ENCODE measurements at regions not wholly inside any gene's neighbourhood (a gene's known extent, or its start where the extent isn't known, plus 50 kb on each side); places are given as distances from the start of the nearest gene placed in this dataset.

DNA sequence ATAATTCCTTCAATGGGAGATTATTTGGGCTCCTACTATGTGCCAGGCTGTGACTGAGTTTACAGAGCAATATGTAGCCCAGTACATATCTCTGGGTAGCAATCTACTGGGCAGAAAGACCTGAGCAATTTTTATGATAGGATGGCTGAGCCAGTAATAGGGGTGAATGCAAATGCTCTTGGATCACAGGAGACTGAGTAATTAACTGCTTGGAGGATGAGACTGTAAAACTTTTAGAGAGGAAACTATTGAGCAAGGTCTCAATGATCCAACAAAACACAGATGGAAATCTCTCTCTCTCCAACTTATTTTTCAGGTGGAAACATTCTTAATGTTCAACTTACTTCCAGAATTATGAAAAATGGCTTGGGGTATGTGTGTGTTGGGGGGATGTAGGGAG lies 402.2 kb downstream of the AEBP2 start:
- no peak overlapping the region for H2AFZ ChIP-seq (ENCODE audit: low read length)
- no peak overlapping the region for H3K27ac ChIP-seq (ENCODE audit: low read depth, low read length, poor library complexity, severe bottlenecking)
- intact Hi-C loops (cut with micrococcal nuclease; ENCODE audit: unreplicated experiment): no loop called here
- no peak overlapping the region for H3K4me2 ChIP-seq (ENCODE audit: low read length)
- H3K9me3 ChIP-seq (ENCODE audit: low read length): no peaks in the 10 kb centered on the region
- no peaks in the 10 kb centered on the region for H3K4me1 ChIP-seq (ENCODE audit: insufficient read depth, low read length, poor library complexity, severe bottlenecking)
- no peak overlapping the region for H3K4me3 ChIP-seq (ENCODE audit: low read depth, low read length, poor library complexity, severe bottlenecking)
- POLR2A ChIA-PET: interaction anchor here (0.6 kb wide), 1 partner anchor 19 kb away, joined by 3 read pairs; no protein-coding TSS in a partner anchor
- CTCF ChIA-PET (ENCODE audit: unreplicated experiment): no interaction called here
- TF ChIP-seq, protein P1, sequence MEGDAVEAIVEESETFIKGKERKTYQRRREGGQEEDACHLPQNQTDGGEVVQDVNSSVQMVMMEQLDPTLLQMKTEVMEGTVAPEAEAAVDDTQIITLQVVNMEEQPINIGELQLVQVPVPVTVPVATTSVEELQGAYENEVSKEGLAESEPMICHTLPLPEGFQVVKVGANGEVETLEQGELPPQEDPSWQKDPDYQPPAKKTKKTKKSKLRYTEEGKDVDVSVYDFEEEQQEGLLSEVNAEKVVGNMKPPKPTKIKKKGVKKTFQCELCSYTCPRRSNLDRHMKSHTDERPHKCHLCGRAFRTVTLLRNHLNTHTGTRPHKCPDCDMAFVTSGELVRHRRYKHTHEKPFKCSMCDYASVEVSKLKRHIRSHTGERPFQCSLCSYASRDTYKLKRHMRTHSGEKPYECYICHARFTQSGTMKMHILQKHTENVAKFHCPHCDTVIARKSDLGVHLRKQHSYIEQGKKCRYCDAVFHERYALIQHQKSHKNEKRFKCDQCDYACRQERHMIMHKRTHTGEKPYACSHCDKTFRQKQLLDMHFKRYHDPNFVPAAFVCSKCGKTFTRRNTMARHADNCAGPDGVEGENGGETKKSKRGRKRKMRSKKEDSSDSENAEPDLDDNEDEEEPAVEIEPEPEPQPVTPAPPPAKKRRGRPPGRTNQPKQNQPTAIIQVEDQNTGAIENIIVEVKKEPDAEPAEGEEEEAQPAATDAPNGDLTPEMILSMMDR (conservative IDR thresholded peaks at IDR 0.05; ENCODE audit: low read length): no peak
- TF ChIP-seq EZH2phosphoT487 (IDR thresholded peaks at IDR 0.05; ENCODE audit: borderline replicate concordance, low read depth, low read length): no peak
- BruUV-seq (replicated peaks): no TSS peak
- H3K36me3 ChIP-seq (ENCODE audit: insufficient read depth, low read length): no peaks in the 10 kb centered on the region
- H4K20me1 ChIP-seq (ENCODE audit: insufficient read depth, low read length): no peaks in the 10 kb centered on the region
- H3K9me2 ChIP-seq (ENCODE audit: insufficient read depth, low read length): no peaks in the 10 kb centered on the region
- no peak for DNase-seq (ENCODE audit: low spot score)
- H3K79me2 ChIP-seq (ENCODE audit: insufficient read depth, low read depth, low read length): no peaks in the 10 kb centered on the region

GRCh38 chr12:19842116-19842515 lies 402.8 kb downstream of the AEBP2 start:
- H2AFZ ChIP-seq (ENCODE audit: low read length): no peak overlapping the region
- H3K9me2 ChIP-seq (ENCODE audit: insufficient read depth, low read length): no peaks in the 10 kb centered on the region
- H3K27ac ChIP-seq (ENCODE audit: low read depth, low read length, poor library complexity, severe bottlenecking): no peak overlapping the region
- no peak overlapping the region for H3K4me2 ChIP-seq (ENCODE audit: low read length)
- no TSS peak for BruUV-seq (replicated peaks)
- H3K4me1 ChIP-seq (ENCODE audit: insufficient read depth, low read length, poor library complexity, severe bottlenecking): no peaks in the 10 kb centered on the region
- H3K79me2 ChIP-seq (ENCODE audit: insufficient read depth, low read depth, low read length): no peaks in the 10 kb centered on the region
- H3K9me3 ChIP-seq (ENCODE audit: low read length): no peaks in the 10 kb centered on the region
- H4K20me1 ChIP-seq (ENCODE audit: insufficient read depth, low read length): no peaks in the 10 kb centered on the region
- DNase-seq (ENCODE audit: low spot score): no peak
- ChIA-PET CTCF (ENCODE audit: unreplicated experiment) (no interaction called here), POLR2A (no interaction called here)
- H3K36me3 ChIP-seq (ENCODE audit: insufficient read depth, low read length): no peaks in the 10 kb centered on the region
- TF ChIP-seq, protein P1 (conservative IDR thresholded peaks at IDR 0.05; ENCODE audit: low read length): no peak
- no peak for TF ChIP-seq EZH2phosphoT487 (IDR thresholded peaks at IDR 0.05; ENCODE audit: borderline replicate concordance, low read depth, low read length)
- H3K4me3 ChIP-seq (ENCODE audit: low read depth, low read length, poor library complexity, severe bottlenecking): no peak overlapping the region
- intact Hi-C loops (cut with micrococcal nuclease; ENCODE audit: unreplicated experiment): no loop called here

- no peak overlapping the region for H3K4me2 ChIP-seq (ENCODE audit: low read length)
- ChIA-PET POLR2A (interaction anchor here (0.5 kb wide), 1 partner anchor 44 kb away, joined by 4 read pairs; no protein-coding TSS in a partner anchor), CTCF (ENCODE audit: unreplicated experiment) (no interaction called here)
- no peaks in the 10 kb centered on the region for H3K79me2 ChIP-seq (ENCODE audit: insufficient read depth, low read depth, low read length)
- H3K27ac ChIP-seq (ENCODE audit: low read depth, low read length, poor library complexity, severe bottlenecking): no peak overlapping the region
- TF ChIP-seq, protein P1 (conservative IDR thresholded peaks at IDR 0.05; ENCODE audit: low read length): no peak
- TF ChIP-seq EZH2phosphoT487 (IDR thresholded peaks at IDR 0.05; ENCODE audit: borderline replicate concordance, low read depth, low read length): no peak
- H3K4me1 ChIP-seq (ENCODE audit: insufficient read depth, low read length, poor library complexity, severe bottlenecking): no peaks in the 10 kb centered on the region
- H2AFZ ChIP-seq (ENCODE audit: low read length): no peak overlapping the region
- H4K20me1 ChIP-seq (ENCODE audit: insufficient read depth, low read length): no peaks in the 10 kb centered on the region
- no peaks in the 10 kb centered on the region for H3K36me3 ChIP-seq (ENCODE audit: insufficient read depth, low read length)
- no peak for DNase-seq (ENCODE audit: low spot score)
- H3K4me3 ChIP-seq (ENCODE audit: low read depth, low read length, poor library complexity, severe bottlenecking): no peak overlapping the region
- no peaks in the 10 kb centered on the region for H3K9me3 ChIP-seq (ENCODE audit: low read length)
- BruUV-seq (replicated peaks): no TSS peak
- no peaks in the 10 kb centered on the region for H3K9me2 ChIP-seq (ENCODE audit: insufficient read depth, low read length)
- intact Hi-C loops (cut with micrococcal nuclease; ENCODE audit: unreplicated experiment): no loop called here
These were observed 404.9 kb downstream of the AEBP2 start for GRCh38 chr12:19844224-19844623.
